ENCODE measurements at regions not wholly inside any gene's neighbourhood (a gene's known extent, or its start where the extent isn't known, plus 50 kb on each side); places are given as distances from the start of the nearest gene placed in this dataset.

- Mint-ChIP-seq H3K9me3 (peaks cover 4 to 17% (median 13%) of the 10 kb centered on the region in 5 donors), H3K27ac (no peak overlapping the region), H3K4me3 (no peak overlapping the region), H3K4me1 (no peaks in the 10 kb centered on the region), H3K36me3 (no peaks in the 10 kb centered on the region), H3K27me3 (no peaks in the 10 kb centered on the region)
- no peaks in the 10 kb centered on the region for H3K27me3 ChIP-seq (ENCODE audit: insufficient read depth, low read length, poor library complexity, severe bottlenecking)
- H3K36me3 ChIP-seq (ENCODE audit: insufficient read depth, low read length): no peaks in the 10 kb centered on the region
- H3K27ac ChIP-seq (ENCODE audit: low read depth, low read length): no peak overlapping the region
- no peaks in the 10 kb centered on the region for H3K9me3 ChIP-seq (ENCODE audit: low read length)
- no peaks in the 10 kb centered on the region for H3K4me1 ChIP-seq (ENCODE audit: insufficient read depth, low read length)
- no peak overlapping the region for H3K4me3 ChIP-seq (ENCODE audit: low read length)
- ChIA-PET CTCF (no interaction called here), POLR2A (no interaction called here)
- no peak for DNase-seq
These were observed 533.8 kb upstream of the DPP6 start for GRCh38 chr7:153518201-153518984.

DNA sequence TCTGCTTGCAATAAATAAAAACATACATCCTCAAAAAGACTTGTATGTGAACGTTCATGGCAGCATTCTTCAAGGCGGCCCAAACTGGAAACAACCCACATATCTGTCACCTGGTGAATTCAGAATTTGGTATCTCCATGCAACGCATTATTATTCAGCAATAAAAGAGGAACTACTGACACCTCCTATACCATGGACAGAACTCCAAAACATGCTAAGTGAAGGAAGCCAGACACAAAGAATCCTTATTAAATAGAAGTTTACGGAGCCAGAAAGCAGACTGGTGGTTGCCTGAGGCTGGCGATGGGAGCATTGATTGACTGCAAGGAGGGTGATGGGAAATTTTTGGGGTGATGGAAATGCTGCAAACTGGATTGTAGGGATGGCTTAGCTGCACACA, 530.8 kb upstream of the DPP6 start:
- peaks cover 4 to 12% (median 4%) of the 10 kb centered on the region in 5 donors for H3K9me3 Mint-ChIP-seq
- ChIA-PET CTCF (no interaction called here), POLR2A (no interaction called here)
- no peak overlapping the region for H3K27ac ChIP-seq (ENCODE audit: low read depth, low read length)
- H3K36me3 Mint-ChIP-seq: no peaks in the 10 kb centered on the region
- H3K4me3 ChIP-seq (ENCODE audit: low read length): no peak overlapping the region
- no peak overlapping the region for H3K27ac Mint-ChIP-seq
- H3K4me3 Mint-ChIP-seq: no peak overlapping the region
- H3K36me3 ChIP-seq (ENCODE audit: insufficient read depth, low read length): no peaks in the 10 kb centered on the region
- no peak for DNase-seq
- H3K27me3 Mint-ChIP-seq: no peaks in the 10 kb centered on the region
- no peaks in the 10 kb centered on the region for H3K4me1 Mint-ChIP-seq
- H3K27me3 ChIP-seq (ENCODE audit: insufficient read depth, low read length, poor library complexity, severe bottlenecking): no peaks in the 10 kb centered on the region
- H3K9me3 ChIP-seq (ENCODE audit: low read length): no peaks in the 10 kb centered on the region
- no peaks in the 10 kb centered on the region for H3K4me1 ChIP-seq (ENCODE audit: insufficient read depth, low read length)

DNA sequence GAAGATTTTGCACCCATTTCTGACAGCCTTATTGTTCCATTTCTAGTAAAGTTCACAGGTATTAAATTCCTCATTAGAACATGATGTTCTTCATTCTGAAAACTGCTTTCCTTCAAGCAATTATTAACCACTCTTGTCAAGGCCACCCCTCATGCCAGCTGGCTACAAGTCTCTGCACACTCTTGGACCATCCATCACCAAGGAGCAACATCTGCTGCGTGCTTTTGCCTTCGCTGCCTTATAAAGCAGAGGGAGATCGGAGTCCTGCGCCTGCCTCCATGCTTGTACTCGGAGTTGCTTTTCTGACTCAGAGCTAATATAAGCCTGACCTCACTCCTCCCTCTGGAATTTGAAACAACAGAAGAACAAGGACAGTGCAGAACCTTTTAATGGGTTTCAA, 529.9 kb upstream of the DPP6 start:
- CTCF ChIA-PET: no interaction called here
- no peak overlapping the region for H3K27ac Mint-ChIP-seq

GRCh38 chr7:153523320-153524015, 528.7 kb upstream of the DPP6 start:
- CTCF ChIA-PET: no interaction called here
- Mint-ChIP-seq H3K36me3 (no peaks in the 10 kb centered on the region), H3K4me1 (no peaks in the 10 kb centered on the region)

More for the DNA sequence above, 529.9 kb upstream of the DPP6 start:
- H3K36me3 Mint-ChIP-seq: no peaks in the 10 kb centered on the region
- POLR2A ChIA-PET: no interaction called here
- no peaks in the 10 kb centered on the region for H3K4me1 ChIP-seq (ENCODE audit: insufficient read depth, low read length)
- H3K9me3 Mint-ChIP-seq: peaks cover 4 to 11% (median 4%) of the 10 kb centered on the region in 5 donors
- H3K27me3 Mint-ChIP-seq: no peaks in the 10 kb centered on the region
- no peaks in the 10 kb centered on the region for H3K27me3 ChIP-seq (ENCODE audit: insufficient read depth, low read length, poor library complexity, severe bottlenecking)
- no peak overlapping the region for H3K4me3 Mint-ChIP-seq
- H3K4me1 Mint-ChIP-seq: no peaks in the 10 kb centered on the region
- no peaks in the 10 kb centered on the region for H3K36me3 ChIP-seq (ENCODE audit: insufficient read depth, low read length)
- no peak for DNase-seq
- H3K27ac ChIP-seq (ENCODE audit: low read depth, low read length): no peak overlapping the region
- H3K4me3 ChIP-seq (ENCODE audit: low read length): no peak overlapping the region
- no peaks in the 10 kb centered on the region for H3K9me3 ChIP-seq (ENCODE audit: low read length)

GRCh38 chr7:153524070-153524601, 528.1 kb upstream of the DPP6 start:
- Histone ChIP-seq H3K27me3 (ENCODE audit: insufficient read depth, low read length, poor library complexity, severe bottlenecking) (no peaks in the 10 kb centered on the region), H3K9me3 (ENCODE audit: low read length) (no peaks in the 10 kb centered on the region), H3K4me3 (ENCODE audit: low read length) (no peak overlapping the region), H3K36me3 (ENCODE audit: insufficient read depth, low read length) (no peaks in the 10 kb centered on the region), H3K4me1 (ENCODE audit: insufficient read depth, low read length) (no peaks in the 10 kb centered on the region), H3K27ac (ENCODE audit: low read depth, low read length) (no peak overlapping the region)
- no peak for DNase-seq
- peaks cover 0 to 11% (median 5%) of the 10 kb centered on the region in 5 donors for H3K9me3 Mint-ChIP-seq
- H3K4me3 Mint-ChIP-seq: no peak overlapping the region
- no peaks in the 10 kb centered on the region for H3K36me3 Mint-ChIP-seq
- H3K27ac Mint-ChIP-seq: no peak overlapping the region
- no peaks in the 10 kb centered on the region for H3K4me1 Mint-ChIP-seq
- CTCF ChIA-PET: interaction anchor here (0.9 kb wide), 1 partner anchor 9 kb away, joined by 3 read pairs; no protein-coding TSS in a partner anchor
- POLR2A ChIA-PET: no interaction called here
- H3K27me3 Mint-ChIP-seq: no peaks in the 10 kb centered on the region

More at GRCh38 chr7:153523320-153524015, 528.7 kb upstream of the DPP6 start:
- Histone ChIP-seq H3K36me3 (ENCODE audit: insufficient read depth, low read length) (no peaks in the 10 kb centered on the region), H3K4me1 (ENCODE audit: insufficient read depth, low read length) (no peaks in the 10 kb centered on the region), H3K27ac (ENCODE audit: low read depth, low read length) (no peak overlapping the region), H3K27me3 (ENCODE audit: insufficient read depth, low read length, poor library complexity, severe bottlenecking) (no peaks in the 10 kb centered on the region), H3K9me3 (ENCODE audit: low read length) (no peaks in the 10 kb centered on the region), H3K4me3 (ENCODE audit: low read length) (no peak overlapping the region)
- peaks cover 0 to 10% (median 5%) of the 10 kb centered on the region in 5 donors for H3K9me3 Mint-ChIP-seq
- POLR2A ChIA-PET: no interaction called here
- H3K27ac Mint-ChIP-seq: no peak overlapping the region
- no peak for DNase-seq
- H3K27me3 Mint-ChIP-seq: no peaks in the 10 kb centered on the region
- H3K4me3 Mint-ChIP-seq: no peak overlapping the region

- Mint-ChIP-seq H3K4me1 (no peaks in the 10 kb centered on the region), H3K4me3 (no peak overlapping the region), H3K9me3 (peaks cover 3 to 15% (median 9%) of the 10 kb centered on the region in 5 donors), H3K36me3 (no peaks in the 10 kb centered on the region), H3K27ac (no peak overlapping the region), H3K27me3 (no peaks in the 10 kb centered on the region)
- no peaks in the 10 kb centered on the region for H3K27me3 ChIP-seq (ENCODE audit: insufficient read depth, low read length, poor library complexity, severe bottlenecking)
- H3K9me3 ChIP-seq (ENCODE audit: low read length): no peaks in the 10 kb centered on the region
- no peaks in the 10 kb centered on the region for H3K4me1 ChIP-seq (ENCODE audit: insufficient read depth, low read length)
- CTCF ChIA-PET: no interaction called here
- H3K27ac ChIP-seq (ENCODE audit: low read depth, low read length): no peak overlapping the region
- H3K4me3 ChIP-seq (ENCODE audit: low read length): no peak overlapping the region
- DNase-seq: no peak
- no peaks in the 10 kb centered on the region for H3K36me3 ChIP-seq (ENCODE audit: insufficient read depth, low read length)
- POLR2A ChIA-PET: no interaction called here
These were observed 523.1 kb upstream of the DPP6 start for GRCh38 chr7:153529100-153529499.

GRCh38 chr7:153529651-153530165, 522.5 kb upstream of the DPP6 start:
- Histone ChIP-seq H3K4me1 (ENCODE audit: insufficient read depth, low read length) (no peaks in the 10 kb centered on the region), H3K27ac (ENCODE audit: low read depth, low read length) (no peak overlapping the region), H3K9me3 (ENCODE audit: low read length) (no peaks in the 10 kb centered on the region), H3K4me3 (ENCODE audit: low read length) (no peak overlapping the region), H3K36me3 (ENCODE audit: insufficient read depth, low read length) (no peaks in the 10 kb centered on the region), H3K27me3 (ENCODE audit: insufficient read depth, low read length, poor library complexity, severe bottlenecking) (no peaks in the 10 kb centered on the region)
- no peak for DNase-seq
- Mint-ChIP-seq H3K4me1 (no peaks in the 10 kb centered on the region), H3K27me3 (no peaks in the 10 kb centered on the region), H3K36me3 (no peaks in the 10 kb centered on the region), H3K4me3 (no peak overlapping the region), H3K27ac (no peak overlapping the region), H3K9me3 (peaks cover 3 to 15% (median 9%) of the 10 kb centered on the region in 5 donors)
- POLR2A ChIA-PET: no interaction called here
- CTCF ChIA-PET: no interaction called here

GRCh38 chr7:153530441-153530840, 521.8 kb upstream of the DPP6 start:
- POLR2A ChIA-PET: no interaction called here
- CTCF ChIA-PET: no interaction called here

More at GRCh38 chr7:153530441-153530840, 521.8 kb upstream of the DPP6 start:
- H3K4me1 Mint-ChIP-seq: no peaks in the 10 kb centered on the region
- H3K36me3 Mint-ChIP-seq: no peaks in the 10 kb centered on the region
- Histone ChIP-seq H3K27me3 (ENCODE audit: insufficient read depth, low read length, poor library complexity, severe bottlenecking) (no peaks in the 10 kb centered on the region), H3K4me3 (ENCODE audit: low read length) (no peak overlapping the region), H3K4me1 (ENCODE audit: insufficient read depth, low read length) (no peaks in the 10 kb centered on the region), H3K27ac (ENCODE audit: low read depth, low read length) (no peak overlapping the region), H3K36me3 (ENCODE audit: insufficient read depth, low read length) (no peaks in the 10 kb centered on the region), H3K9me3 (ENCODE audit: low read length) (no peaks in the 10 kb centered on the region)
- H3K27me3 Mint-ChIP-seq: no peaks in the 10 kb centered on the region
- H3K4me3 Mint-ChIP-seq: no peak overlapping the region
- no peak for DNase-seq
- no peak overlapping the region for H3K27ac Mint-ChIP-seq
- peaks cover 3 to 15% (median 9%) of the 10 kb centered on the region in 5 donors for H3K9me3 Mint-ChIP-seq
